Lower leg skin (tissue), 4 donors: ENCODE measurements at regions not wholly inside any gene's neighbourhood (a gene's known extent, or its start where the extent isn't known, plus 50 kb on each side); places are given as distances from the start of the nearest gene placed in this dataset.
"Not testable (repeated sequence)": the region's sequence is repeated elsewhere in the genome, so short reads cannot be mapped to it uniquely, and the experiment has no call there.

Experiments
- DNase-seq, 2 donors: peaks; one replicate each; pipeline ENCODE4 v3.0.0-alpha.2; 2019; ENCODE audit warnings: low spot score in 2 of 2
- H3K4me3 ChIP-seq: fragments of 200-600 bp; sonication (generic); 2 replicates; pipeline ENCODE4 v1.5.1; 2017; ENCODE audit warnings: mild to moderate bottlenecking, low read depth; ENCODE audit not compliant: poor library complexity, severe bottlenecking
- CTCF ChIP-seq, 3 donors: fragments of 450-650 bp; IDR thresholded peaks; one replicate each; pipeline ENCODE4 v1.5.1; 2016; ENCODE audit warnings: antibody characterized with exemption in 3 of 3, mild to moderate bottlenecking in 3 of 3, moderate library complexity in 2 of 3
- POLR2A ChIP-seq, 2 donors: fragments of 450-650 bp; IDR thresholded peaks; one replicate each; pipeline ENCODE4 v1.6.1; 2016 to 2017; ENCODE audit warnings: antibody characterized with exemption in 2 of 2, mild to moderate bottlenecking in 1 of 2, moderate library complexity in 1 of 2
- WGBS, 2 donors: methylation state at CpG; one replicate each; pipeline ENCODE4 v1.1.5; 2018; 5-methylcytosine and 5-hydroxymethylcytosine counted together
- intact Hi-C: fragments of 100-400 bp; cut with DNase I; formaldehyde crosslinking; loops from one replicate; pipeline ENCODE4 v1.15.0; 2023; ENCODE audit warnings: low total_unique reads

- TF ChIP-seq CTCF (IDR thresholded peaks at IDR 0.05) (no peak), POLR2A (IDR thresholded peaks at IDR 0.05) (no peak)
- H3K4me3 ChIP-seq, result no peak overlapping the region
- no peak for DNase-seq
- 4 to 13% methylated on average over 4 of the region's 4 CpGs for WGBS, 2 donors
- intact Hi-C loops, result no loop called here
Measured at GRCh38 chr7:153943457-153943856, 108.7 kb upstream of the DPP6 start.

GRCh38 chr7:153943861-153944260 lies 108.3 kb upstream of the DPP6 start:
- no peak for DNase-seq
- no peak overlapping the region for H3K4me3 ChIP-seq
- WGBS, 2 donors, result 28 to 47% methylated on average over 12 of the region's 12 CpGs
- TF ChIP-seq POLR2A (IDR thresholded peaks at IDR 0.05), result no peak
- no peak for TF ChIP-seq CTCF (IDR thresholded peaks at IDR 0.05)
- intact Hi-C loops, result no loop called here

- 64 to 71% methylated on average over 2 of the region's 2 CpGs for WGBS, 2 donors
Measured at GRCh38 chr7:153948060-153948459, 104.1 kb upstream of the DPP6 start.

GRCh38 chr7:153951316-153951715 lies 100.9 kb upstream of the DPP6 start:
- DNase-seq, result no peak
- intact Hi-C loops, result no loop called here
- TF ChIP-seq CTCF (IDR thresholded peaks at IDR 0.05) (no peak), POLR2A (IDR thresholded peaks at IDR 0.05) (no peak)
- 80 to 81% methylated on average over 10 of the region's 10 CpGs for WGBS, 2 donors
- no peak overlapping the region for H3K4me3 ChIP-seq

More at GRCh38 chr7:153948060-153948459, 104.1 kb upstream of the DPP6 start:
- no peak overlapping the region for H3K4me3 ChIP-seq
- TF ChIP-seq CTCF (IDR thresholded peaks at IDR 0.05) (no peak), POLR2A (IDR thresholded peaks at IDR 0.05) (no peak)
- intact Hi-C loops, result no loop called here
- DNase-seq, result no peak

- intact Hi-C loops, result no loop called here
- TF ChIP-seq POLR2A (IDR thresholded peaks at IDR 0.05), result no peak
- TF ChIP-seq CTCF (IDR thresholded peaks at IDR 0.05), result no peak
- no peak overlapping the region for H3K4me3 ChIP-seq
Measured at GRCh38 chr7:153954477-153954876, 97.7 kb upstream of the DPP6 start.

GRCh38 chr7:153957677-153958076 lies 94.5 kb upstream of the DPP6 start:
- H3K4me3 ChIP-seq, DNase-seq, intact Hi-C loops: not testable (repeated sequence)
- WGBS, 2 donors, result 56 to 63% methylated on average over 5 of the region's 5 CpGs

More at GRCh38 chr7:153954477-153954876, 97.7 kb upstream of the DPP6 start:
- WGBS, 2 donors, result 88 to 90% methylated on average over 4 of the region's 4 CpGs
- DNase-seq, result no peak

- DNase-seq, intact Hi-C loops, H3K4me3 ChIP-seq: not testable (repeated sequence)
- WGBS, 2 donors, result 27 to 60% methylated on average over 2 to 6 of the region's 6 CpGs
Measured at GRCh38 chr7:153958381-153958780, 93.8 kb upstream of the DPP6 start.

GRCh38 chr7:153958789-153959188 lies 93.4 kb upstream of the DPP6 start:
- WGBS, 2 donors, result 40 to 61% methylated on average over 5 to 6 of the region's 6 CpGs
- DNase-seq, H3K4me3 ChIP-seq, intact Hi-C loops: not testable (repeated sequence)

GRCh38 chr7:153964481-153965112 lies 87.6 kb upstream of the DPP6 start:
- intact Hi-C loops, H3K4me3 ChIP-seq: not testable (repeated sequence)
- WGBS, 2 donors, result 75 to 77% methylated on average over 6 of the region's 6 CpGs

GRCh38 chr7:153969016-153969415 lies 83.2 kb upstream of the DPP6 start:
- WGBS, 2 donors, result 62 to 76% methylated on average over 2 to 3 of the region's 4 CpGs
- DNase-seq, intact Hi-C loops, H3K4me3 ChIP-seq: not testable (repeated sequence)

More at GRCh38 chr7:153964481-153965112, 87.6 kb upstream of the DPP6 start:
- not testable (repeated sequence) for DNase-seq
